Activated T-cell treated with anti-CD3 and anti-CD28 coated beads, Interleukin-2, amount 50 U/mL, for 4 hours (primary cell): ENCODE measurements at regions not wholly inside any gene's neighbourhood (a gene's known extent, or its start where the extent isn't known, plus 50 kb on each side); places are given as distances from the start of the nearest gene placed in this dataset.
"Not testable (repeated sequence)": the region's sequence is repeated elsewhere in the genome, so short reads cannot be mapped to it uniquely, and the experiment has no call there.

Experiments used
- ATAC-seq, 2 donors: fragments of 200-7000 bp; cut with Tn5 transposase; one replicate each; pipeline ENCODE4 v1.10.0; 2021
- DNase-seq: peaks from one replicate; pipeline ENCODE4 v3.0.0-alpha.2; 2020
- H3K27me3 Mint-ChIP-seq: one replicate; pipeline ENCODE4 v1.8.0; 2021; ENCODE audit warnings: low read depth, mixed read lengths
- H3K36me3 Mint-ChIP-seq: one replicate; pipeline ENCODE4 v1.8.0; 2022; ENCODE audit warnings: mixed read lengths; ENCODE audit not compliant: insufficient read depth
- H3K4me1 Mint-ChIP-seq: one replicate; pipeline ENCODE4 v1.8.0; 2021; ENCODE audit warnings: low read depth, mixed read lengths
- H3K4me3 Mint-ChIP-seq: one replicate; pipeline ENCODE4 v1.8.0; 2021; ENCODE audit warnings: mild to moderate bottlenecking, moderate library complexity, mixed read lengths
- H3K9me3 Mint-ChIP-seq: one replicate; pipeline ENCODE4 v1.8.0; 2021; ENCODE audit warnings: mixed read lengths

DNA sequence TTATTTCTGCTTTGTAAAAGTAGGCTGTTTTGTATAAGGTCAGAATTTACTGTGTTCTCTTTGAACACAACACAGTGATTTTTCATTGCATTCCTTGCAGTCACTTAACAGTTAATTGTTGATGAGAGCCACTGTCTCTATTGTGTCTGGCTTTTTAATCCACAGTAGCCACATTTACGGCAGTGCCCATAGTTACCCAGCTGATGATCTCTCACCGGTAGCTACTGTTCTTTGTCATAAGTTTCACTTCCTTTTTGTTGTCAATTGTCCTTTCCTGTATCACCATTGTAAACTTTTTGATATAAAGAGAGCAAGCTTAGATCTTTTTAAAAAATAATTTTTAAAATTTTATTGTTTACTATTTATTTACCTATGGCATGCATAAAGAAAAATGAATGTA lies 669.2 kb downstream of the PRIM2 start:
- not testable (repeated sequence) for H3K4me1 Mint-ChIP-seq, H3K9me3 Mint-ChIP-seq, H3K4me3 Mint-ChIP-seq, H3K36me3 Mint-ChIP-seq, H3K27me3 Mint-ChIP-seq, DNase-seq, ATAC-seq

DNA sequence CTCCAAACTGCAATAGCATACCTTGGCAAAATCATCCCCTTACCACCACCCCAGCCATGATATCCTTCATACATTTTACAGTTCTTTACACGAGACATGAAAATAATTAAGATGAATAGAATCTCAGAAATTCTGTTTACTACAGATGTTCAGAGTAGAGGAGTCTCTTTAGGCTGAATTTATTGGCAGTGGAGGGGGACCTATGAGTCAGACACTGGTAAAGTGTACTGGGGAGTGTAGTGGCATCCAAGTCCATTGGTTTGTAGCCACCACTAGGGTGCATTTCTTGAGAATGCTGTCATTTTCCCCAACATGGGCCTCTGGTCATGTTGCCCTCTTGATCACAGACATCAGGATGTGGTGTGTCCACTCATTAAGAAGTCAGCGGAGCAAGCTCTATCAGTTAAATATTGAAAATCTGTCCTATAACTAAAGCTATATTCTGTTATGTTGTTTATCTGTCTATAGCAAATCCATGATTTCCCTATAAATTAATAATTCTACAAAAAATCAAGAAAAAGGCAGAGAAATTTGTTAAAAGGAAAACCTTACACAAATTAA lies 672.2 kb downstream of the PRIM2 start:
- H3K27me3 Mint-ChIP-seq, H3K4me1 Mint-ChIP-seq, H3K36me3 Mint-ChIP-seq, H3K9me3 Mint-ChIP-seq, DNase-seq, ATAC-seq, H3K4me3 Mint-ChIP-seq: not testable (repeated sequence)

DNA sequence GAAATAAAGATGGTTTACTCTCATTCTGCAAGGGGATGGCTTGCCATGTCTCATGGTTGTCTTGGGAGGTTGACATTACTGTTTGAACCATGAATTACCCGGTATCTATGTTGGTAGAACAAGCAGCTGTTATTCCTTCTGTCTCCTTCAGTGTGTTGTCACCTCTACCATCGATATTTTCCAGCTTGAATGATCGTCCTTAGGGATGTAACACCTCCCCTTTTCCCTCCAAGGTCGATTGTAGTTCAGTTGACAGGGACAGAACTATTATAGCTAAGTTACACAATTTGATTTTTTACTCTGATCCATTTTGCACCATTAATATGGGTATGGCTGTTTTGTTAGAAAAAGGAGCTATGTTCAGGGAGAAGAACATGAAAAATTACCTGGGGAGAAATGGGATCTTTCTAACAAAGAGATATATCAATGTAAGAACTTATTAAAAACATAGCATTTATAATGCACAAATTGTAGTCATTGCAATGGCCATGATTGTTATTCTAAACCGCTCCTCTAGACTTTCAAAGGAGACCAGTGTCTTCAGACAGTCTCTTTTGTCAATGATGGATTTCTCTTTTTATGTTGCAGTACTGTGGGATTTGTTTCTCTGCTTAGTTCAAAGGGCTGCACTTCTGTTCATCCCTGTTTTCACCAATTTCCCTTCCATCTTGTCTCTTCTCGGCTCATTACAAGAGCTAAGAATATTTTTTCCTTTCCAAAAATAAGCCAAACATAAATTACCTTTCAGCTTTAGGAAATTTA lies 681.6 kb downstream of the PRIM2 start:
- not testable (repeated sequence) for ATAC-seq, H3K36me3 Mint-ChIP-seq, DNase-seq

DNA sequence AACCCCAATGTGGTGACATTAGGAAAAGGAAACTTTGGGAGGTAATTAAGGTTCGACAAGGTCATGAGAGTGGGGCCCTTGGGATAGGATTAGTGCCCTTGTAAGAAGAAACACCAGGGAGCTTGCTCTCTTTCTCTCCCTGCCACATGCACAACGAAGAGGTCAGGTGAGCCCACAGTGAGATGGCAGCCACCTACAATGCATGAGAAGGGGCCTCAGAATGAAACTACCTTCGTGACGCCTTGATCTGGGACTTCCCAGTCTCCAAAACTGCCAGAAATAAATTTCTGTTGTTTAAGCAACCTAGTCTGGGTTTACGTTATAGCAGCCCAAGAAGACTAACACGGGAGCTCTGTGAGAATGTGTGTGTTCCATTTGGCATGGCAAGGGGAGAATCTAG lies 682.8 kb downstream of the PRIM2 start:
- not testable (repeated sequence) for H3K36me3 Mint-ChIP-seq, H3K9me3 Mint-ChIP-seq, DNase-seq, H3K27me3 Mint-ChIP-seq, H3K4me3 Mint-ChIP-seq, H3K4me1 Mint-ChIP-seq, ATAC-seq

More for the DNA sequence above, 681.6 kb downstream of the PRIM2 start:
- H3K4me3 Mint-ChIP-seq, H3K27me3 Mint-ChIP-seq, H3K9me3 Mint-ChIP-seq, H3K4me1 Mint-ChIP-seq: not testable (repeated sequence)

DNA sequence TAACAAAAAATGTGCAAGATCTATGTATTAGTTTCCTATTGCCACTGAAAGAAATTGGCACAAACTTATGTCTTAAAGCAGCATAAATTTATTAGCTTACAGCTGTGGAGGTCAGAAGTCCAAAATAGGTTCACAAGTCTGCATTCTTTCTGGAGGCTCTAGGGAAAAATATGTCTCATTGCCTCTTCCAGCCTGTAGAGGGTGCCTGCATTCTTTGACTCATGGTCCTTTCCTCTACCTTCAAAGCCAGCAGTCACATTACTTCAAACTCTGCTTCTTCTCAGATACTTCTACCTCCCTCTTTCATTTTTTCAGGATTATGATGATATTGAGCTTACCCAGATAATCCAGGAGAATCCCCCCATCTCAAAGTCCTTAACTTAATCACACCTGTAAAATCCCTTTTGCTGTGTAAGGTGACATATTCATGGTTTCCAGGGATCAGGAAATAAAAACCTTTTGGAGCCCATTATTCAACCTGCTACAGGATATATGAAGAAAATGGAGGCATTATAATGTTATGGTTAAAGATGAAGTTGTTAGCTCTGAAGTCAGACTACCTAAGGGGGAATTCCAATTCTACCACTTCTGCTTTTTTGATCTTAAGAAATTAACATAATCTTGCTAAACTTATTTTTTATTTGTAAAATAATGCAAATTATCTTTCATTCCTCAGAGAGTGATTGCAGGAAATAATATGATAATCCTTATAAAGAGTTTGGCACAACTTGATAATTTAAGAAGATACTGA lies 686.2 kb downstream of the PRIM2 start:
- H3K4me1 Mint-ChIP-seq, H3K27me3 Mint-ChIP-seq, H3K36me3 Mint-ChIP-seq, ATAC-seq, DNase-seq, H3K4me3 Mint-ChIP-seq, H3K9me3 Mint-ChIP-seq: not testable (repeated sequence)

DNA sequence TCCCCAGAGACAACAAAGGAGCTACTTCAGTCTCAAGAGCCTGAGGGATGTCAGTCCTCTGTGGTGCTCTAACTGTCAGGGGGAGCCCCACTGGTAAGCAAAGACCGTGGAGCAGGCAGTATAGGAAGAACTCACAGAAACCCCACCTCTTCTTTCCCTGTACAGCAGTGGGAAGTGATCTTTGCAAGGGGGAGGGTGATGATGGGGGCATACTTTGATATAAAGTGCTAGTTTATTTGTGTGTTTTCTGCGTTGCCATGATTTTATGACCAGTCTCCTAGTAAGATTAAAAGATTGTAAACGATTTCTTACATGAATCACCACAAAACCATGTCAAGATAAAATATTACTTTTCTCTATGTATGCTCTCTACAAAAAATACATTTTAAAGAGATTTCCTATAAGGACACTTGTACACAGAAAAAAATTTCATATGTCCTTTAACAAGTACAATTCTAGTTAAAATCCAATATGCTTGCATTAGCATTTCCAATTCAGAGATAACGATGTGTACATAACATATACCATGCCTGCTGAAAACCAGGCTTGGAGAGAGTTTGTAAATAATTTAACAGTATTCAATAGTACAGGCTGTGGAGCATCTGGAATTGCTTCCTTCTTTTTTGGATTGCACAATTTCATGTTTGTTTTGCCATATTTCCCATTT lies 690.0 kb downstream of the PRIM2 start:
- not testable (repeated sequence) for ATAC-seq, H3K4me3 Mint-ChIP-seq, DNase-seq, H3K4me1 Mint-ChIP-seq, H3K27me3 Mint-ChIP-seq, H3K36me3 Mint-ChIP-seq, H3K9me3 Mint-ChIP-seq

DNA sequence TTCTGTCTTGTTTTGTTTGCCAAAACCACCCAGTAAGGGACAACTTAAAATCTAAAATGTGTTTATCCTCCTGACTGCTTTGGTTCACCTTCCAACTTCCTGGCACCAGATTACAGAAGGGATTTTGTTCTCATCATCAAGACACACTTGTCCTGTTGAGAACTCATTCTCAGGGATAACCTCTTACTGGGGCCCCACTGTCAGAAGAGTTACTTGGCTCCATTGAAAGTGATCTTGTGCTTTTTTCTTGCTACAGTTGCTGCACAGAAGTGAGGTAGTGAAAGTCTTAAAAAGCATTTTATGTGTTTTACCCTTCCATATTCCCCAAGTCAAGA lies 690.5 kb downstream of the PRIM2 start:
- not testable (repeated sequence) for H3K36me3 Mint-ChIP-seq, H3K9me3 Mint-ChIP-seq, DNase-seq, H3K4me3 Mint-ChIP-seq, H3K4me1 Mint-ChIP-seq, H3K27me3 Mint-ChIP-seq, ATAC-seq

DNA sequence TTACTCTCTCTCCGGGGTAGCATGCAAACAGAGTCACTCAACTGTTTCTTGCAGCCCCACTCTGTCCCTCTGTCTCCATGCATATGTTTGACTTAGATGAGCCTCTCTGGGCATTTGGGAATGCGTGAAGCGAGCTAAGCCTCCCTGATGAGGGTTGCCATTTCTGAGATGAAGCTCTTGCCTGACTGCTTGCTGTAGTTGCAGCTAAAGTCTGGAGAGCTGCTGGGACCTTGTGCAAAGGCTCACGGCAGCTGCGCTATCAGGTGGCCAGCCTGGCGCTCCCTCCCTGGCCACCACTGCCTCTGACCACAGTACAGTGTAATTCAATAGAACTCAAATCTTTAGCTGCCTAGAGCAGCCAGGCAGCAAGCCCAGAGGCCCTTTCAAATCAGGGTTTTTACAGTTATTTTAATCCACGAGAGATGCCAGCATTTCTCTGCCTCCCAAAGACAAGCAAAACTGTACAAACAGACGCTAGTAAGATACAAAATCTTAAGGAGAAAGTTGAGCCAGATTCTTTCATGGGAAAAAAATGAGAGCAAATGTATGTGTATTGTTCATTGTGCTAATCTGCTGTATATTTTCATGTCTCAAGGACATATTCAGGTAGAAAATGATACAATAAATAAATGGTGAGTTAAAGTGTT lies 694.6 kb downstream of the PRIM2 start:
- not testable (repeated sequence) for H3K4me1 Mint-ChIP-seq, H3K27me3 Mint-ChIP-seq, ATAC-seq, DNase-seq, H3K9me3 Mint-ChIP-seq, H3K4me3 Mint-ChIP-seq, H3K36me3 Mint-ChIP-seq

DNA sequence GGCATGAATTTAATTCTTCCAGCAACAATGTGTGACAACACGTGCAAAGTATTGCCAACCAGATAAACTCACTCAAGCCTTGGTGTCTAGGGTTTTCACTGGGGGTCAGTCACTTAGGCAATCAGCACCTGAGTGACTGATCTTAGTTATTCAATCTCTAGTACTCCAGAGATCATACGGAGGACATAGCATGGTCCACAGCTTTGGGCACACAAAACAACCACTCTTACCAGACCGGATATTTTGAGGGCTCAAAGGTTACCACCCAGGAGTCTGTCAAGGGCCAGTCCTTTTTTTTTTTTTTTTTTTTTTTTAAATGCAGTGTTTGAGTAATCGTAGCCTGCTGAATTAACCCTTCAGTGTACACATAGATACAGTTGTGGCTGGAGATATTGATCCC lies 699.2 kb downstream of the PRIM2 start:
- not testable (repeated sequence) for H3K4me1 Mint-ChIP-seq, H3K27me3 Mint-ChIP-seq, DNase-seq, H3K9me3 Mint-ChIP-seq, ATAC-seq, H3K4me3 Mint-ChIP-seq, H3K36me3 Mint-ChIP-seq

DNA sequence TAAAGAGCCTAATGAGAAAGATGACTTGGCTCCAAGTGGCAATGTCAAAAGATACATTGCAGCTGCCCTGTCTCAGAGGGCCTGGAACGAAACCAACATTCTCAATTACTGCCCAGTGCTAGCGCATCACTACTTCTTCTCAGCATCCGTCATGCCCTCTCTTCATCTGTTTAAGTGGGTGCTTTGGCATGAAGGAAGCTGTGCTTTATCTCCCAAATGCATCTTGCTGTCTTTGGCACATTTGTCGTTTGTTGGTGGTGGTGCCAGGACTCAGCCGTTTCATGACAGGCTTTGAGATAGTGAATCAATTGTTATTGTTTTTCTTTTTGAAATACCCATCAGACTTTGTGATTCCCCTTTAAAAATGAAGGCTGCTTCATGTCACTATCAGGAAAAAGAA lies 710.8 kb downstream of the PRIM2 start:
- H3K36me3 Mint-ChIP-seq, ATAC-seq, H3K9me3 Mint-ChIP-seq, DNase-seq, H3K4me1 Mint-ChIP-seq, H3K4me3 Mint-ChIP-seq, H3K27me3 Mint-ChIP-seq: not testable (repeated sequence)

DNA sequence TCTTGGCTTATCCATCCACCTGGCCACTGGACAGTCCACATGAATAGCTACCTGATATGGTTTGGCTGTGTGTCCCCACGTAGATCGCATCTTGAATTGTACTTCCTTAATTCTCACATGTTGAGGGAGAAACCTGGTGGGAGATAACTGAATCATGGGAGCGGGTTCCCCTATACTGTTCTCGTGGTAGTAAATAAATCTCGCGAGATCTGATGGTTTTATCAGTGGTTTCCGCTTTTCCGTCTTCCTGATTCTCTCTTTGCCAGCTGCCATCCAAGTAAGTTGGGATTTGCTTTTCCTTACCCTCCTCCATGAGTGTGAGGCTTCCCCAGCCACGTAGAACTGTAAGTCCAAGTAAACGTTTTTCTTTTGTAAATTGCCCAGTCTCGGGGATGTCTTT lies 720.8 kb downstream of the PRIM2 start:
- ATAC-seq, H3K4me1 Mint-ChIP-seq, H3K36me3 Mint-ChIP-seq, H3K4me3 Mint-ChIP-seq, H3K9me3 Mint-ChIP-seq, DNase-seq, H3K27me3 Mint-ChIP-seq: not testable (repeated sequence)

DNA sequence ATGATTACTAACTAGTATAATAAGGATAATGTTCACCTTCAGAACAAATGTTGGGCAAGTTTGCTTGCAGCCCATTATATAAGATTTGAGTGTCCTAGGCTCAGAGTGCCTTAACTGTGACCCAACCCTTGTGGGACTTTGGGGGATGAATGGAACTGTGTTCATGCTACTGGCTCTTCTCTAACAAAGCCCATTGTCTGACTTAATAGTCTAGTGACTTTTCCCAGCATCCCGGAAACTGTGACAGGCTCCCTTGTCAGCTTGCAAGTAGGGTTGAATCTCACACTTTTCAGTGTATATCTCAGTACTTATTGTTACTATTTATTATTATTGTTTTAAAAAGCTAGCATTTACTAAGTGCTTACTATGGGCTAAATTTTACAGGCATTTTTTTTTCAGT lies 729.2 kb downstream of the PRIM2 start:
- H3K36me3 Mint-ChIP-seq, DNase-seq, H3K9me3 Mint-ChIP-seq, H3K4me3 Mint-ChIP-seq, H3K4me1 Mint-ChIP-seq, ATAC-seq, H3K27me3 Mint-ChIP-seq: not testable (repeated sequence)

DNA sequence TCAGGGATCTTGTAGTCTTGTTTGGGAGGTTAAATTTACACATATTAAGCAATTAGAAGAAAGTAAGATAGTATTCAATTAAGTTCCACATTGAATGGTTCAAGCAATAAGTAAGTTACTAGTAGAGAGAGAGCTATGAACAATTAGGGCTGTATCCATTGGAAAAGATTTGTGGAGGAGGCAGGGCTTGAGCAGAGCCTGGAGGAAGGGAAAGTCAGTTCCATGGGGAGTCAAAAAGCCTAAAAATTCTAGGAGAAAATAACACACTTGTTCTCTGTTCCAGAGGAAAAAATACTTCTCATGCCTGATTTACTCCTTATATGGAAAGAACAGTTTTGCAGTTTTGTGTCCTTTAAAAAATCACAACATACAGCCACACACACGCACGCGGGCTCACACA lies 730.0 kb downstream of the PRIM2 start:
- not testable (repeated sequence) for DNase-seq, H3K9me3 Mint-ChIP-seq, H3K27me3 Mint-ChIP-seq, ATAC-seq, H3K36me3 Mint-ChIP-seq, H3K4me3 Mint-ChIP-seq, H3K4me1 Mint-ChIP-seq

DNA sequence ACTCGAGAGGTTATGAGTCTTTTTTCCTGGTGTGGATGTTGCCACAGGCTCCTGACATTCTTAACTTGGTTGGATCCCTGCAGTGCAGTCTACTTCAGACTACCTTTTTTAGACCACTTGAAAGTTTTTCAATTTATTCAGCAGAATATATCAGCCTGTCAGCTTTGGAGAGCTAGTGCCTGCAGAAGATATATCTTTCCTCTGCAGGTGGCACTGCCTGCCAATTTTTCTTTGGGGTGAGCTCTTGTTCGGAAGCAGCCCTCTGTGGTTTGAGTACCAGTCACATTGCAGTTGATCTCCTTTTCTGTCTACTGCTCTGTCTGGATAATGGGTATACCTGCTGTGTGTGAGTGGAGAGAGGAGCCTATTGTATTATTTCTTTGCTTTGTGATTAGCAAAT lies 730.4 kb downstream of the PRIM2 start:
- not testable (repeated sequence) for DNase-seq, H3K4me3 Mint-ChIP-seq, H3K36me3 Mint-ChIP-seq, H3K27me3 Mint-ChIP-seq, ATAC-seq, H3K4me1 Mint-ChIP-seq
- H3K9me3 Mint-ChIP-seq, result peaks cover 14% of the 10 kb centered on the region
